Stimulated activated CD8-positive, alpha-beta memory T cell treated with anti-CD3 and anti-CD28 coated beads, Interleukin-4, amount 100 ng/mL, for 24 hours (primary cell): ENCODE measurements at regions not wholly inside any gene's neighbourhood (a gene's known extent, or its start where the extent isn't known, plus 50 kb on each side); places are given as distances from the start of the nearest gene placed in this dataset.

ENCODE experiments used
- DNase-seq: peaks from one replicate; pipeline ENCODE4 v3.0.0-alpha.2; 2020; ENCODE audit warnings: low read depth

DNA sequence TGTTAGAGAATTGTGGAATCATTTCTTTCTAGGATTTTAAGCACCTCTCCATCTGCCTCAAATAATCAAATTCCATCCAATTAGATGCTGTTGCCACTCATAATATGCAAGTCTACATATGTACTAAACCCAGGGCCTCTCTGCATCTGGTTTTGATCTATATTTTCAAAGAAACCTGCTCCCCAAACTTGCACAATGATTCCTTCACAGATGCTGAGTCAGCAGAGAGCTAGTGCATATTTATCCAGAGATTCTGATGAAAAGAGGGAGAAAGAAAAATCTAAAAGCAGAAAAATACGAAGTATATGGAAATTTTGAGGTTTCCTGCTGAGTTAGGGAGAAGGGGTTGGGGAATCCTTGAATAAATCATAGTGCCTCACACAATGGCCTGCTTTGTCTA, 235.1 kb upstream of the RBFOX1 start:
- no peak for DNase-seq

DNA sequence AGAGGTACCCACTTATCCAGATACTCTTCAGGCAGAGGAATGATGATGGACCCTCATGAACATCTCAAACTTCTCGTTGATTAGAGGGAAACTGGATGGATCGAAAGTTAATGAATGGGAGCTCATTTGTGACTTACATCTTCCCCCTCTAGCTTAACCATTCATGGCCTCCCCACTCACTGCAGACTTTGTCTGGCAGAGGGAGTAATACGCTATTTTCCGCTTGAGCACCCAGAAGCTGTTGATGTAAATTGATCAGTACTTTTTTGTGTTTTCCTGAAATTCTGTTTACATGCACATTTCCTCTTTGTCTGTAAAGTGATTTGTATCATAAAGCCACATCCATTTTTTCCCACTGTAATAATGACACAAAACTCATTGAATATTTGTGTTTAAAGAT, 239.1 kb upstream of the RBFOX1 start:
- no peak for DNase-seq

DNA sequence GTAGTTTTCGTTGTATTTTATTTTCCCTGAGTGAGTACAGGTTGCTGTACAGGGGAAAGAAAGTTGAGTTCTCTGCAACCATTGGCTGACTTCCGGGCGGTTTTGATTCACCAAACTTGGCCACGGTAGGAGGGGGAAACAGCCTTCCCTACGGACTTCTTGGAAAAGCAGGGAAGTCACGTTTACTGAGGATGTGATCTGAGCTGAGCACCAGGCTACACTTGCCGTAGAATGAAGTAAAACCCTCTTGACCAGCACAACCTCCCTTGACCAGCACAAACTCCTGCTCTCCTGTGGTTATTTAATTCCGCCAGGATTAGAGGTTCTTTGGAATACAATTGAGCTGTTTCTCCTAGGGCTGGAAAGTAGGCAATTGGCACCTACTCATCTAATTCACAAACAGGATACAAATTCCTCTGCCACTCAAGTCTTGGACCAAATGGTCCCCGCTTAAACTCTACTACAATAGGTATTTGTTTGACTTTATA, 242.0 kb upstream of the RBFOX1 start:
- no peak for DNase-seq

DNA sequence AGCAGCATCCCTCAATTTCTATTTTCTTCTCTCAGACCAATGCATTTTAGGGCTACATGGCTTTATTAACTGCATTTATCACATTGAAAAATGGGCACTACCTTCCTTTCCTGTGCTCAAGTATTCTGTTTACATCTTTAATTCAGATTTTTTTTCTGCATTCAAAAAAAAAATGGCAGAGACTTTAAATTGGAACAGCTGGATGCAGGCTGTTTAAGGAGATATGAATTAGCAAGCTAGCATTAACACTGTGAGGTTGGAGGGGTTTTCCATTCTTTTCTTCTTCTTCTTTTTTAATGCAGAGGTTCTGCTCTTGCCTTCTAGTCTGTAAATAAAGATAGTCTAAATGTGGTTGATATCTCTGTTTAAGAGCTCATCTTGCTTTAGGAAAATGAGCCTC, 242.9 kb upstream of the RBFOX1 start:
- DNase-seq = no peak

DNA sequence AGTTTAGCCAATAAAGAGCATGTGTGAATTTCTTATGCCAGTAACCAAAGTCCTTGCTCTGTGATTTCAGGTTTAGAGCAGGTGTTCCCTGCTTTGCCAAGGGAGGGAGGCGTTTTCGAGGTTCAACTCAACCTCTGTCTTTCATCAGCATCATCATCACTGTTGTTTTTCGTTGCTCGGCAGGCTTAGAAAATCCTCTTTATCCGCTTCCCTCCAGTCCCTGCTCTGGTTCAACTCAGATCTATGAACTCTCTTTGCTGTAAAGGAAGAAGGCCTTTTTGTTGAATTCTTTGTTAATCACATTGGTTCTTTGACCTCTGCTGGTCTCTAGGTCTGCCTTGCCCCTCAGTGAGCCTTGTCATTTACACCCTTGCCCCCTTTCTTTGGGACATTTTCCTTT, 243.9 kb upstream of the RBFOX1 start:
- no peak for DNase-seq

DNA sequence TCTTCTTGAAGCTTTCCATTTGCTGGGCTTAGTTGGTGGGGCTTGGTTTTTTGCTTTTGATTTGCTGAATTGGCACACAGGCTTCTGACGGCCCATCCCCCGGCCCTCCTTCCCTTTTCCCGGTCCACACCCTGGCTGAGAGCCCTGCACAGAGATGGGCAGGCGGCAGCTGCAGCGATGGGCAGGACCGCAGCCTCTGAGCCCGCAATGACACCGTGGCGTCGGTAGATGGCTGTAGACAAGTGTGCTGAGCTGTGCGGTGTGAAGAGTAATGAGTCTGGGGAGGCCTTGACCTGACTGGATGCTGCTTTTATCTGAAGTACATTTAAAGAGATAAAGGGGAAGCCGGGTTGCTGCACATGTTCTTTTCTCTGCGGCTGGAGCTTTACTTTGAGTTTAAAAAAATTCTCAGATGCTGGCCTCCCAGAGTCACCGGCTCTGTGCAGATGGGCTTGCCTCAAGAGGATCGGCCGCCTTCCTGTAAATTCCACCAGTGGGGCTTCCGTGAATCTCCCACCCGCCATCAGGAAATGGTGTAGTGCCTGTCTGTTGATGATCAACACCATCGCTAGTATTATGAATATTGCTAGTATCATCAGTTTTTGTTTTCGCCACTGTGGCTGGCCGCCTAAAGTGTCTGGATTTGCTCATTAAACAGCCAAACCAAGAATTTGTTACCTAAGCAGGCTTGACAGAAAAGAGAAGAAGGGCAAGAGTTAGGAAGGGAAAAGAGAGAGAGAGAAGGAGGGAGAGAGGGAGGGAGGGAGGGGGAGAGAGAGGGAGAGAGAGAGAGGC, 245.6 kb upstream of the RBFOX1 start:
- no peak for DNase-seq

DNA sequence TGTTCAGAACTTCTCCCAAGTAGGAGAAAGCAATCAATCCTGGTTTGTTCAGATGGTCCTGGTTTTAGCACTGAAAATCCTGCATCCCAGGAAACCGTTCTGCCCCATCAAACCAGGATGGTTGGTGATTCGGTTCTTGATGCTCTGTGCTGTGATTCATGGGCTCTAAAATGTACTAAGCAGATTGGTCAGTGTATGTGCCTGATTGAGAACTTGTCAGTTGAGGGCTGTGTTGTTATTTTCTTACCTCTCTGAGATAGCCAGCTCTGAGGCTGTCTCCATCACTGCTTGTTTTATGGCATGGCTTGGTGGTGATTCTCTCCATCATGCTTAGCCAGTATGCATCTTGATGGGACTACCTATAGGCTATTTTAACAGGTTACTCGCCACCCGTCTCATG, 246.9 kb upstream of the RBFOX1 start:
- DNase-seq = no peak

DNA sequence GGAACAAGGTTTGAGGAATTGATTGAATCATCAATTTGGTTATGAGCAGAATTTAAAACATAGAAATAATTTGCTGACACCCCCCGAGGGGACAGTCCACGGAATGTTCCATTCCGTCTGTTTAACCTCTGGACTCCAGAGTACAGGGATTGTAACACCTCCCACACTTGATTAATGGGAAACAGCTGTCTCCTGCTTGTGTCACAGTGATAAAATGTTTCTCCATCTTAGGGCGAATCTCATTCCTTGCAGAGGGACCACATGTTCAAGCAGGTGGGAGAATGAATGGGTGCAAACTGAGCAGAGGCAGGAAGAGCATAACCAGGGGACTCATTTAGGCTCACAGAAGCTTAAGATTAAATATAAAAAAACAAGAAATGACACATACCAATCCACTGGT, 249.5 kb upstream of the RBFOX1 start:
- DNase-seq = no peak

DNA sequence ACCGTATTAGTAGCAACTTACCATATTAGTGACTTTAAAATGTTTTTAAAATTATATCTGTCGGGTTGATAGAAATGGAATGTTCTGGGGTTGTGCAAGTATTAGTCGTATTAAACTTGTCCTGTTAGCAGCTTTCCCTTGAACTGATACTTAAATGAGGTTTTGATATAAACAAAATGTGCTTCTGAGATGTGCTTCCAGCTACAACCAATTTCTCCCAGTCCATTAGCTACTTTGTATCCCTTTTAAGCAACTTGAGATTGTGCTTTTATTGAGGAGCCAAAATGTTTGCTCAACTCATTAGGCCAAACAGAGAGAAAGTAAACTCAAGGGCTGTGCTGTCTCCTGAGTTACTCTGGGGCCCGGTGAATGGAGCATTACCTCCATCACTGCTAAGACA, 255.0 kb upstream of the RBFOX1 start:
- no peak for DNase-seq

DNA sequence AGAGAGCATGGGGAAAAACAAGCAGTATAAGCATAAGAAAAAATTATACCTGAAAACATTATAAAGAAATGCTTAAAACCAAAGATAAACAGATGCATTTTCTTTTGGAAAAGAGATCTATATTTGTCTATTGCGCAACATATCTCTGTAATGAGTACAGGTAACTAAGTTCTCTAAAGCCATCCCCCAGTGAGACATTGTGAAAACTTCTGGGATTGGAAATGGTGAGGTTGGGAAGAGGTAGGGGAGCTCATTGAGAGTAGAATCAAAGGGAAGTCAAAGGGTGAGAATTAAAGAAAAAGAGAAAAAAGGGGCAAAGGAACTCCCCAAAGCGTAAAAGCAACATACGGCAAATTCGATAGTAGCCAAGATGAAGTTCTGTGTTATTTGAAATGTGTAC, 257.9 kb upstream of the RBFOX1 start:
- no peak for DNase-seq

DNA sequence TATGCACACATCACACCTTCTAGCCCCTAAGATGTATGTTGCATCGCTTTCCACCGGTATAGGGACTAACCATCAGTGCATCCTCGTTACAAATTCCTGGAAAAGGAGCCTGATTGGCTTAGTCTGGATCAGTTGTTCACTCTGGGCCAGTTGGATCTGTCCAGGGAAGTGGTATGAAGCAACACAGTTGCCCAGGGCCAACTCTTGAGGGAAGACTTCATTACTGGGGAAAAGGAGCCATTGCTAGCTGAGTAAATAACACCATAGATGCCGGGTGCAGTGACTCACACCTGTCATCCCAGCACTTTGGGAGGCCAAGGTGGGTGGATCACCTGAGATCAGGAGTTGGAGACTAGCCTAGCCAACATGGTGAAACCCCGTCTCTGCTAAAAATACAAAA, 275.2 kb upstream of the RBFOX1 start:
- DNase-seq = no peak

DNA sequence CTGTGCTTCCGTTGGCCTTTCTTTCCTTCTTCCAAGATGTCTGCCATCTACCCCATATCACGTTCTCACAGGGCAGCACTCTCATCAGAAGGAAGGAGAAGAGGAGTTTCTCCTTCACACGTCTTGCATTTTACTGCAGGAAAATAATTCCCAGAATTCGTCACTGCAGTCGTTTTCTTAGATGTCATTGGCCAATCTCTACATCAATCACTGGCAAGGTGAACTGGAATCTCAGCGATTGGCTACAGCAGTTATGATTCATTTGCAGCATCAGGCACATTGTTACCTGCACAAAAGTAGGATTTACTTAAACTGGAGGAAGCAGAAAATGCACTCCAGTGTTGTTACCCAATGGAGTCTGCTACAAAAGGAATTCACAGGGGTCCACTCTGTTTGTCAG, 277.2 kb upstream of the RBFOX1 start:
- DNase-seq = no peak

DNA sequence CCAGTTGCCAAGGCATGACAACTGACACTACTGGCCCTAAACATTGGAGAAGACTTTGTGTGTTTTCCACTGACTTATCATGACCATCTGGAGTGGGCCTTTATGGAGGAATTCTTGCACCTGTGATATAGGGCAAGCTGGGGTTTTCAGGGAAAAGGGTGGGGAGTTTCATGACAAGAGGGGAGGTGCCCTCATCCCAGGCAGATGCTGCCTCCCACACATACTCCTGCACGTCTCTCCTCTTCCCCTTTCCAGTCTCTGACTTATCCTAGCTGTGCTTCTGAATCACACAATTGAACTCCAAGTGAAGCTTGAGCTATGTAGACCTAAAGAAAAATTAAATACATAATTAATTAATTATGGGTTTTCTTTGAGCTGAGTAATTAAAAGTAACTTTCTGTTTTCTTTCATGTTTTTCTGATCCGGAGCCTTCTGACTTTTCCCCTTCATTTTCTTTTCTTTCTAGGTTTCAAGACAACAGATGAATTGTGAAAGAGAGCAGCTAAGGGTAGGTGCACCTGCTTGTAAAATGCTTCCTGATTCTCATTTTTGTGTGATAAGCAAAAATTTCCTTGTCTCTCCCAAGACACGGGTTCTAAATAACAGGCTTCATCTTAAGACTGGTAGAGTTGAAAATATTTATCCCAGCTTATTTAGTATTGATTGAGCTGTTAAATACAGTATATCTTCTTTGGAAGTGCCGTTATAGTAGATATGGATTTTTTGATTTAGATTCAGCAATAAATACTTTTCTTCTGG, 280.9 kb upstream of the RBFOX1 start:
- no peak for DNase-seq

DNA sequence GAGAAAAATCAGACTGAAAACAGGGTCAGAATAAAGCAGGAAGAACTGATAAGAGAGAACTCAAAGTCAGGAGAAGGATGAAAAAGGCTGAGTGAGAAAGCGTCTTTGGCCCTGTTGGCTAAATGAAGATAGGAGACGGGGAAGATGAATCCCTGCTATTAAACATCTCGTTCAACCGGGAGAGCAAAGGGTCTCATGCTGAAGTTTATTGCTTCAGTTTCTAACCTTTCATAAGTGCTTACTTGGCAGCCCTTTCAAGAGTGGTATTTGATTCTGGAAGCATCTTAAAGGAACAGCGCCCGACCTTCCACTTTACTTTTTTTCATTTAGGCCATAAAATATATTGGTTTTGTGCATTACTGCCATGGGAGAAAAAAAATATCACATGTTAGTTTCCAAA, 288.3 kb upstream of the RBFOX1 start:
- no peak for DNase-seq

DNA sequence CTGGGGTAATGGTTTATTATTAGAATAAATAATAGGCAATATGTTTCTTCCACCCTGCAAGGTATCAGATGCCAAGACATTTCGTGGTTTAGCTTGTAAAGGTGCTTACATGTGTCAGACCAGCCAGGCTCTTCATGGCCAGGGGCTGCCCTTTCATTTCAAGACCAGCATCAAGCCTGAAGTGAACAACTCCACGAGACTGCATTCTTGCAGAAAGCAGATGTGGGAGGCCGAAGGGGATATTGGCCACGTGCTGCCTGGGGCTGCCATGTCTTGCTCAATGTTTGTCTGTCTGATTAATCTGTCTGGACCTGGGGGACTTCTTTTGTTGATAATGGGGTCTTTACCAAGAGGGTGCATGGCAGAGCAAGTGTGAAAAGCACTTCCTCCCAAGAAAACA, 294.2 kb upstream of the RBFOX1 start:
- DNase-seq = no peak

DNA sequence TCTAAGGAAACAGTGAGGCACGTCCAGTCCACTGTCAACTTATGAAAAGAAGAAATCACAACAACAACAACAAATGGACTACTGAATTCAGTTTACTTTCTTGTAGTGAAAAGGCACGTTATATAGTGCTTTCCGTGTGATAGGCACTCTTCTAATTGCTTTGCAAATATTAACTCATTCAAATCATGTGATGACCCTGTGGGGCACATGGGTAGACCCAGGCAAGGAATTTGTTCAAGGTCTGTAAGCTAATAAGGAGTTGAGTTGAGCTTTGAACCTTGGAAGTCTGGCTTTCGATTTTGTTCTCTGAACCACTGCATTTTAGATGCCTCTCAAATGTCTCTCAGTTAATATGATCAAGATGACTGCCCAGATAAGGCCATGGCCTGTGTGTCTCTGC, 295.1 kb upstream of the RBFOX1 start:
- DNase-seq = no peak

DNA sequence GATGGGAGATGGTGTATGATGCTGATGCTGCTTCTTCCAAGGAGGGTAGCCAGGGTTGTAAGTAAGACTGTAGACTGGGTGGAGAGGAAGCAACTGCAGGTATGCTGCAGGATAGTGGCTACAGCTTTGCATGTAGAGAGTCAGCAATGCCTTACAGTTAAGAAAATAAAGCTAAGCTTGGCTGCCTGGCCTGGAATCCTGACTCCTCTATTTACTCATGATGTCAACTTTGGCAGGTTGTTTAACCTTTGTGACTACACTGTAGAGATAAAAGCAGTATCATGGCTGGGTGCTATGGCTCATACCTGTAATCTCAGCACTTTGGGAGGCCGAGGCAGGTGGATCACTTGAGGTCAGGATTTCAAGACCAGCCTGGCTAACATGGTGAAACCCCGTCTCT, 301.6 kb upstream of the RBFOX1 start:
- DNase-seq = no peak

DNA sequence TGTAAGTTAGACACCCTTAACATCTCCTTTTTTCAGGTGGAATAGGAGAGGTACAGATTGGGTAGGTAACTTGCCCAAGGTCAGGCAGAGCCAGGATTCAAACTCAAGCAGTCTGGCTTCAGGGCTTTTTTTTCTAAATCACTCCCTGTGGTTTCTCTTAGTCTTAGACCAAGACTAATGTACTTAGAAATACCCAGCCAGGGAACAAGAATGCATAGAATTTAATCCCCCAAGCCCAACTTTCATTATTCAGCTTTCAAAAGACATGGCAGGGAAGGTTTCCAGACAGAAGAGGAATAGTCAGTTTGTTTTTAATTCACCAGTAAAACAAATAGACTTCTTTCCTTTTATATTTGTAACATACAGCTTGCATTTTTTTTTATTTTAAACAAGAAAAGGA, 305.2 kb upstream of the RBFOX1 start:
- DNase-seq = no peak

DNA sequence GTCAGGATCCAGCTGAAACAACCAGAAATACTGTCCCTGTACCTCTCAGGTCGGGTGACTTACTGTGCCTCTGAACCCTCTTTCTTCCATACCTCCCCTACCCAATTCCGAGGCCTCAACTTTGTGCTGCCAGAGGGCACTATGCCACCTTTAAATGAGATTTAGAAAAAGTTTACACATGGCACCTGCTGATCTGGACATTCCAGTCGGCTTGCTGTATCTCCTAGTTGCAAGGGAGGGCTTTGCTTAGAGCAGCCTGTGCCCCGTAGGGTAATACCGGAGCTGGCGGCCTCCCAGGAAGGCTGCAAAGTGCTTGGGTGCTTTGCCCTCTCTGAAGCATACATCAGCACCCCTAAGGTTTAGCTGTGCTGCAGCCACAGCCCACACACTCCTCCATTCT, 306.0 kb upstream of the RBFOX1 start:
- no peak for DNase-seq

DNA sequence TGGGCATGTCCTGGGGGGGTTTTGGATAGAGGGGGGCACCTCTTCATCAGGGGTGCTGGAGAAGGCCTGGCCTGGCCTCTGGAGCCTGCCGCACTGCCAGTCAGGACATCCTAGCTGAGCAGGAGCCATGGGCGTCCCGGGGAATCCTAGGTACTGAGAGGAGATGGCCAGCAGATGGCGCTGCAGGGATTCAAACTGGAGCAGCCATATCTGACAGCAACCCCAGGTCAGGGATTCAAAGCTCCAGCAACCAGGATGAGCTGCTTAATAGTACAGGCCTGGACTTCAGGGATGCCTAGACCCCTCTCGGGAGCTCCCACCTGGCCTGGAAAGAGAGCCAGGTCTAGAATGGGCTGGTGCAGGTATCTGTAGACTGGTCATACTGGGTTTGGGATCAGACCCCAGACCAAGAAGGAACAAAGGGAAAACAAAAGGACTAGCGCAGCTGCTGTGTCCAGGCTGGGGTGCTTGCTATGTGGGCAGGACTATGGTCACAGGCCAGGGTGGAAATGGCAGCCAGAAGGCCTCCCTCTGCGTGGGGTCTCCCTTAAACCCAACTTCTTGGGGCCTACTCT, 306.9 kb upstream of the RBFOX1 start:
- peak; percentile 1 for DNase-seq

DNA sequence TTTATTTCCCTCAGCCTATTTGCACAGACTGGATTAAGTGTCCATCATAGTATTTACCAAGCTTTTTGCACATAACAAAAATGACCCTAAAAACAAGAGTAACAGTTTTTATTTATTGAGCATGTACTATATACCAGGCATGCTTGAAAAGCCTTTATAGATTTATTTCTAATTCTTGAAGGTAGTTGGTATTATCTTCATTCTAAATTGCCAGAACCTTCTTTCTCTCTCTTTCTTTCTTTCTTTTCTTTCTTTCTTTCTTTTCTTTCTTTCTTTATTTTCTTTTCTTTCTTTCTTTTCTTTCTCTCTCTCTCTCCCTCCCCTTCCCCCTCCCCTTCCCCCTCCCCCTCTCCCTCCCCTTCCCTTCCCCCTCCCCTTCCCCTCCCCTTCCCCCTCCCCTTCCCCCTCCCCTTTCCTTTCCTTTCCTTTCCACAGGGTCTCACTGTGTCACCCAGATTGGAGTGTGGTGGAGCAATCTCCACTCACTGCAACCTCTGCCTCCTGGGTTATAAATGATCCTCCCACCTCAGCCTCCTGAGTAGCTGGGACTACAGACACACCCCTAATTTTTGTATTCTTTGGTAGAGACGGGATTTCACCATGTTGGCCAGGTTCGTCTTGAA, 310.9 kb upstream of the RBFOX1 start:
- no peak for DNase-seq

DNA sequence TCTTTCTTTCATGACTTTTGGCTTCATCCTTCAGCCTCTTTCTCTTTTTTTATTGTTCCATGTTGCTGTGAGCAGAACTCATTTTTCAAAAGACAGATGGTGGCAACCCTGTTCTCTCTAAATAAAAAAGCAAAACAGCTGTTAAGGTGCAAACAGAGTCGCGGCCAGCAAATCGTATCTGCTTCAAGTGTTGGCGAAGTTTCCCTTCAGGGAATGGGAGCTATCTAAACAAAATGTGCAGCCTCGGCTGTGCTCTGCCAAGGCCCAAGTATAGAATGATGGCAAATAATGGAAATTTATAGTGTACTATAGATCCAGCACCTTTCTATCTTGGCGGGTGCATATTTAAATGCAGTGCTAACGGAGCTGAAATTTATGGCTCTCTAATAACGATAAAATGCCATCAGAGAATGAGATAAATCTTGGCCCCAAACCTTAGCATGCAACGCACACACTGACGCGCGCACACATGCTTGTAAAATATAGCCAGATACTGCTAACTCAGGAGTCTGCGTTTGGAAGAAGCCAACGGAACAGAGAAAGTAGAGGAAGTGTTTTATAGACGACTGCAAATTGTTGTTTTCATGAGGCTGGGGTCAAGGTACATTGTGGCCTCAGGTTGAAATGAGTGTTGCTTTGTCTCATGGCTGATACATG, 315.5 kb upstream of the RBFOX1 start:
- no peak for DNase-seq
